SK-N-SH (cell line): ENCODE measurements at regions not wholly inside any gene's neighbourhood (a gene's known extent, or its start where the extent isn't known, plus 50 kb on each side); places are given as distances from the start of the nearest gene placed in this dataset.

Experiments used
- CTCF ChIA-PET: fragments of 300-600, 350-600 bp; formaldehyde crosslinking; extraction: SDS; loops from one replicate; lab custom pipeline; 2021; lab: Yijun Ruan, JAX
- POLR2A ChIA-PET: fragments of 350-600 bp; sonication (Branson Sonifier 250); formaldehyde crosslinking; extraction: SDS; loops from one replicate; lab custom pipeline; 2020; ENCODE audit warnings: antibody characterized with exemption, inconsistent platforms; lab: Yijun Ruan, JAX
- DNase-seq: peaks from one replicate; pipeline ENCODE4 v3.0.0; 2012
- H2AFZ ChIP-seq: fragments of 200-600 bp; sonication (generic); 2 replicates; pipeline ENCODE4 v1.8.1; 2016; ENCODE audit warnings: antibody characterized with exemption, mild to moderate bottlenecking, low read depth
- H3F3A ChIP-seq: fragments of 200-600 bp; sonication (generic); replicated peaks from 2 replicates; pipeline ENCODE3; 2016; ENCODE audit warnings: antibody characterized with exemption, mild to moderate bottlenecking; ENCODE audit not compliant: insufficient read depth
- H3K27ac ChIP-seq, 2 experiments: fragments of 200-500 bp in 1 of 2; fragments of 200-600 bp in 1 of 2; sonication (Bioruptor generic) in 1 of 2; sonication (generic), shearing (Covaris generic) in 1 of 2; 2 replicates each; pipeline versions ENCODE4 v1.5.1 to v1.6.1; 2014 to 2016; ENCODE audit warnings: low read depth in 2 of 2, inconsistent platforms in 1 of 2, low read length in 1 of 2, mild to moderate bottlenecking in 1 of 2, mixed read lengths in 1 of 2
- H3K27me3 ChIP-seq: fragments of 200-600 bp; sonication (generic), shearing (Covaris generic); 2 replicates; pipeline ENCODE4 v1.6.1; 2016; ENCODE audit warnings: mixed run types; ENCODE audit not compliant: insufficient read depth
- H3K36me3 ChIP-seq, 2 experiments: fragments of 200-500 bp in 1 of 2; fragments of 200-600 bp in 1 of 2; sonication (Bioruptor generic) in 1 of 2; sonication (generic) in 1 of 2; replicated peaks in 1 of 2; 2 replicates each; pipeline versions ENCODE3 to v1.5.1; 2014 to 2016; ENCODE audit warnings: low read length in 1 of 2, mild to moderate bottlenecking in 1 of 2; ENCODE audit not compliant: insufficient read depth in 2 of 2, control insufficient read depth in 1 of 2
- H3K4me1 ChIP-seq, 2 experiments: fragments of 200-500 bp in 1 of 2; fragments of 200-600 bp in 1 of 2; sonication (Bioruptor generic) in 1 of 2; sonication (generic), shearing (Covaris generic) in 1 of 2; 2 replicates each; pipeline versions ENCODE4 v1.5.1 to v1.6.1; 2014 to 2016; ENCODE audit warnings: low read depth in 1 of 2, low read length in 1 of 2, mixed run types in 1 of 2; ENCODE audit not compliant: insufficient read depth in 2 of 2, control insufficient read depth in 1 of 2
- H3K4me2 ChIP-seq: fragments of 200-600 bp; sonication (generic), shearing (Covaris generic); 2 replicates; pipeline ENCODE4 v1.6.1; 2017; ENCODE audit warnings: mixed run types
- H3K4me3 ChIP-seq, 2 experiments: fragments of 200-500 bp in 1 of 2; fragments of 200-600 bp in 1 of 2; sonication (Bioruptor generic) in 1 of 2; sonication (generic), shearing (Covaris generic) in 1 of 2; 2 replicates each; pipeline versions ENCODE4 v1.5.1 to v1.8.1; 2014 to 2016; ENCODE audit warnings: low read depth in 2 of 2, inconsistent platforms in 1 of 2, low read length in 1 of 2, mild to moderate bottlenecking in 1 of 2, mixed read lengths in 1 of 2, moderate library complexity in 1 of 2
- H3K79me2 ChIP-seq: fragments of 200-600 bp; sonication (generic); 2 replicates; pipeline ENCODE4 v1.8.1; 2017; ENCODE audit warnings: mild to moderate bottlenecking; ENCODE audit not compliant: insufficient read depth
- H3K9ac ChIP-seq: fragments of 200-600 bp; sonication (generic); 2 replicates; pipeline ENCODE4 v1.6.1; 2017; ENCODE audit warnings: mixed run types
- H3K9me2 ChIP-seq: fragments of 200-600 bp; sonication (generic); 2 replicates; pipeline ENCODE4 v1.6.1; 2017; ENCODE audit warnings: mixed run types
- H3K9me3 ChIP-seq: fragments of 200-600 bp; sonication (generic); 2 replicates; pipeline ENCODE4 v1.6.1; 2017; ENCODE audit warnings: mixed run types, mild to moderate bottlenecking, moderate library complexity
- H4K20me1 ChIP-seq: fragments of 200-600 bp; sonication (generic); 2 replicates; pipeline ENCODE4 v1.6.1; 2017; ENCODE audit warnings: mild to moderate bottlenecking, mixed run types; ENCODE audit not compliant: insufficient read depth
- CTCF ChIP-seq: fragments of 200-600 bp; sonication (generic); IDR thresholded peaks from 2 replicates; pipeline ENCODE4 v1.6.1; 2017; ENCODE audit warnings: antibody characterized with exemption, mild to moderate bottlenecking, moderate library complexity
- EP300 ChIP-seq, 2 experiments: IDR thresholded peaks; 2 replicates each; pipeline versions ENCODE4 v1.4.0 to v1.6.1; 2012; ENCODE audit warnings: borderline replicate concordance in 1 of 2, low read depth in 1 of 2, low read length in 1 of 2
- FOSL2 ChIP-seq: IDR thresholded peaks from 2 replicates; pipeline ENCODE4 v1.4.0; 2012; ENCODE audit warnings: low read depth, mild to moderate bottlenecking, moderate library complexity, borderline replicate concordance
- FOXJ3 ChIP-seq: sonication (generic); formaldehyde crosslinking; IDR thresholded peaks from 2 replicates; pipeline ENCODE4 v1.5.1; 2020; ENCODE audit warnings: mild to moderate bottlenecking, missing genetic modification reagents
- GATA2 ChIP-seq: sonication (generic); formaldehyde crosslinking; IDR thresholded peaks from 2 replicates; pipeline ENCODE4 v1.5.0; 2020; ENCODE audit warnings: mild to moderate bottlenecking, missing genetic modification reagents
- JUND ChIP-seq: IDR thresholded peaks from 2 replicates; pipeline ENCODE4 v1.4.0; 2012
- NFIC ChIP-seq: IDR thresholded peaks from 2 replicates; pipeline ENCODE4 v1.4.0; 2012; ENCODE audit warnings: borderline replicate concordance
- PBX3 ChIP-seq: IDR thresholded peaks from 2 replicates; pipeline ENCODE4; 2012
- POLR2AphosphoS5 ChIP-seq: IDR thresholded peaks from 2 replicates; pipeline ENCODE4 v1.6.1; 2012; ENCODE audit warnings: low read depth, low read length
- RCOR1 ChIP-seq: fragments of 150-350 bp; IDR thresholded peaks from 2 replicates; pipeline ENCODE4 v1.6.1; 2017; ENCODE audit warnings: antibody characterized with exemption, low read length
- RFX5 ChIP-seq: IDR thresholded peaks from 2 replicates; pipeline ENCODE4 v1.6.1; 2012; ENCODE audit warnings: mild to moderate bottlenecking, improper control_type of control experiment, low read length
- RXRA ChIP-seq: IDR thresholded peaks from 2 replicates; pipeline ENCODE4 v1.4.0; 2012; ENCODE audit warnings: low read depth, mild to moderate bottlenecking, borderline replicate concordance
- TCF12 ChIP-seq: IDR thresholded peaks from 2 replicates; pipeline ENCODE4 v1.4.0; 2012
- TEAD4 ChIP-seq: IDR thresholded peaks from 2 replicates; pipeline ENCODE4 v1.4.0; 2012; ENCODE audit warnings: mild to moderate bottlenecking, borderline replicate concordance; ENCODE audit not compliant: insufficient read depth
- USF1 ChIP-seq: IDR thresholded peaks from 2 replicates; pipeline ENCODE4 v1.4.0; 2012; ENCODE audit warnings: low read depth, borderline replicate concordance
- USF2 ChIP-seq: fragments of 150-350 bp; IDR thresholded peaks from 2 replicates; pipeline ENCODE4 v1.6.1; 2017; ENCODE audit warnings: antibody characterized with exemption, low read length, low read depth, borderline replicate concordance
- WGBS: methylation state at CpG from one replicate; pipeline ENCODE4 v1.1.6; 2017; ENCODE audit warnings: low lambda C conversion rate; 5-methylcytosine and 5-hydroxymethylcytosine counted together
- TF ChIP-seq, protein P1 (sequence below): fragments of 150-350 bp; IDR thresholded peaks from 2 replicates; pipeline ENCODE4 v1.6.1; 2016; ENCODE audit warnings: mild to moderate bottlenecking, low read depth, low read length

- no peak for TF ChIP-seq FOXJ3
- no peak for TF ChIP-seq CTCF
- peak; percentile 89 for TF ChIP-seq PBX3
- TF ChIP-seq EP300 (IDR thresholded peaks at IDR 0.05; ENCODE audit: borderline replicate concordance in 1 of 2, low read depth in 1 of 2, low read length in 1 of 2), result peak in 1 of 2 experiments; percentile 74; a peak in 2 of 4 replicates
- TF ChIP-seq RXRA, result peak; percentile 64
- TF ChIP-seq TEAD4, result peak; percentile 40; the same call in 1 of the 2 replicates
- TF ChIP-seq JUND, result peak; percentile 71
- TF ChIP-seq POLR2AphosphoS5, result no peak
- TF ChIP-seq, protein P1, sequence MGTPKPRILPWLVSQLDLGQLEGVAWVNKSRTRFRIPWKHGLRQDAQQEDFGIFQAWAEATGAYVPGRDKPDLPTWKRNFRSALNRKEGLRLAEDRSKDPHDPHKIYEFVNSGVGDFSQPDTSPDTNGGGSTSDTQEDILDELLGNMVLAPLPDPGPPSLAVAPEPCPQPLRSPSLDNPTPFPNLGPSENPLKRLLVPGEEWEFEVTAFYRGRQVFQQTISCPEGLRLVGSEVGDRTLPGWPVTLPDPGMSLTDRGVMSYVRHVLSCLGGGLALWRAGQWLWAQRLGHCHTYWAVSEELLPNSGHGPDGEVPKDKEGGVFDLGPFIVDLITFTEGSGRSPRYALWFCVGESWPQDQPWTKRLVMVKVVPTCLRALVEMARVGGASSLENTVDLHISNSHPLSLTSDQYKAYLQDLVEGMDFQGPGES, result no peak
- peak; percentile 73 for TF ChIP-seq TCF12
- no peak for TF ChIP-seq RCOR1
- TF ChIP-seq USF2, result no peak
- no peak for TF ChIP-seq GATA2 (CRISPR knock-in tag)
- TF ChIP-seq FOSL2, result peak; percentile 66; the same call in 1 of the 2 replicates
- no peak for TF ChIP-seq RFX5
- no peak for TF ChIP-seq USF1
- TF ChIP-seq NFIC, result 0 out of 2 replicates have a peak, but pooled peaks have one; percentile 38
- Histone ChIP-seq H3K4me3 (no peak overlapping the region; a peak in 1 of 4 replicates), H3K9me2 (no peaks in the 10 kb centered on the region), H3K9me3 (no peaks in the 10 kb centered on the region; the same call in 1 of the 2 replicates), H3K27me3 (no peaks in the 10 kb centered on the region), H4K20me1 (no peaks in the 10 kb centered on the region), H3K9ac (peak overlapping the region; percentile 74; the same call in 1 of the 2 replicates), H3K4me2 (peak overlapping the region; percentile 63; the same call in 1 of the 2 replicates), H3K4me1 (peaks cover 8 to 9% of the 10 kb centered on the region in 2 experiments; a peak in 3 of 4 replicates), H3K79me2 (no peaks in the 10 kb centered on the region), H2AFZ (no peak overlapping the region), H3K27ac (peak overlapping the region; percentile 77 to 100; a peak in 3 of 4 replicates), H3K36me3 (peaks cover 0 to 6% of the 10 kb centered on the region in 2 experiments), H3F3A (peaks cover 32% of the 10 kb centered on the region)
- DNase-seq, result no peak
- POLR2A ChIA-PET, result no interaction called here
- 7% methylated on average over 1 of the region's 1 CpG for WGBS
- CTCF ChIA-PET, result no interaction called here
Observed at GRCh38 chr1:170461291-170461747, 70.6 kb upstream of the GORAB start.
